WTC11 (cell line): ENCODE measurements at regions not wholly inside any gene's neighbourhood (a gene's known extent, or its start where the extent isn't known, plus 50 kb on each side); places are given as distances from the start of the nearest gene placed in this dataset.

Experiments used
- ATF2 ChIP-seq: sonication (generic); formaldehyde crosslinking; IDR thresholded peaks from 2 replicates; pipeline ENCODE4 v1.8.1; 2022; ENCODE audit warnings: low read depth, missing genetic modification reagents, borderline replicate concordance
- CREB1 ChIP-seq: sonication (generic); formaldehyde crosslinking; IDR thresholded peaks from 2 replicates; pipeline ENCODE4 v1.8.0; 2023; ENCODE audit warnings: mild to moderate bottlenecking, missing genetic modification reagents
- CREM ChIP-seq: sonication (generic); formaldehyde crosslinking; IDR thresholded peaks from 2 replicates; pipeline ENCODE4 v1.8.1; 2022; ENCODE audit warnings: mild to moderate bottlenecking, missing genetic modification reagents, moderate library complexity
- E2F4 ChIP-seq: sonication (generic); formaldehyde crosslinking; IDR thresholded peaks from 2 replicates; pipeline ENCODE4 v1.8.1; 2022; ENCODE audit warnings: low read depth, mild to moderate bottlenecking, moderate library complexity, missing genetic modification reagents, borderline replicate concordance
- FOXJ3 ChIP-seq: sonication (generic); formaldehyde crosslinking; IDR thresholded peaks from 2 replicates; pipeline ENCODE4 v1.9.0; 2021; ENCODE audit warnings: missing genetic modification reagents, mild to moderate bottlenecking, borderline replicate concordance
- FOXP4 ChIP-seq: sonication (generic); formaldehyde crosslinking; IDR thresholded peaks from 2 replicates; pipeline ENCODE4 v1.8.0; 2022; ENCODE audit warnings: mild to moderate bottlenecking, missing genetic modification reagents
- NFE2L1 ChIP-seq: sonication (generic); formaldehyde crosslinking; IDR thresholded peaks from 2 replicates; pipeline ENCODE4 v1.8.1; 2023; ENCODE audit warnings: missing genetic modification reagents
- PREB ChIP-seq: sonication (generic); formaldehyde crosslinking; IDR thresholded peaks from 2 replicates; pipeline ENCODE4 v1.8.1; 2022; ENCODE audit warnings: mild to moderate bottlenecking, missing genetic modification reagents, moderate library complexity, borderline replicate concordance
- SP1 ChIP-seq: sonication (generic); formaldehyde crosslinking; conservative IDR thresholded peaks from 2 replicates; pipeline ENCODE4 v1.8.1; 2022; ENCODE audit warnings: missing genetic modification reagents
- ZNF232 ChIP-seq: sonication (generic); formaldehyde crosslinking; IDR thresholded peaks from 2 replicates; pipeline ENCODE4 v1.8.0; 2022; ENCODE audit warnings: mild to moderate bottlenecking, missing genetic modification reagents
- TF ChIP-seq, protein P1 (sequence below): fragments of 200-600 bp; IDR thresholded peaks from 2 replicates; pipeline ENCODE4 v1.8.0; 2022; ENCODE audit warnings: antibody characterized with exemption
- TF ChIP-seq, protein P2 (sequence below): sonication (generic); formaldehyde crosslinking; IDR thresholded peaks from 2 replicates; pipeline ENCODE4 v1.8.1; 2023; ENCODE audit warnings: mild to moderate bottlenecking, missing genetic modification reagents, moderate library complexity

DNA sequence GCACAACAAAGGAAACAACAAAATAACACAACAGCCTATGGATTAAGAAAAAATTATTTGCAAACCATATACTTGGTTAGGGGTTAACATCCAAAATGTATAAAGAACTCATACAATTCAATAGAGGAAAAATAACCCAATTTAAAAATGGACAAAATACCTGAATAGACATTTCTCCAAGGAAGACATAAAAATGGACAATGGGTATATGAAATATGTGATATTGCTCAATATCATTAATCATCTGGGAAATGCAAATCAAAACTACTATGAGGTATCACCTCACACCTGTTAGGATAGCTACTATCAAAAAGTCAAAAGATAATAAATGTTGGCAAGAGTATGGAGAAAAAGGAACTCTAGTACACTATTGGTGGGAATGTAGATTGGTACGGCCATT, 71.0 kb upstream of the THRB start:
- TF ChIP-seq CREB1 (CRISPR knock-in tag): no peak
- TF ChIP-seq, protein P1, sequence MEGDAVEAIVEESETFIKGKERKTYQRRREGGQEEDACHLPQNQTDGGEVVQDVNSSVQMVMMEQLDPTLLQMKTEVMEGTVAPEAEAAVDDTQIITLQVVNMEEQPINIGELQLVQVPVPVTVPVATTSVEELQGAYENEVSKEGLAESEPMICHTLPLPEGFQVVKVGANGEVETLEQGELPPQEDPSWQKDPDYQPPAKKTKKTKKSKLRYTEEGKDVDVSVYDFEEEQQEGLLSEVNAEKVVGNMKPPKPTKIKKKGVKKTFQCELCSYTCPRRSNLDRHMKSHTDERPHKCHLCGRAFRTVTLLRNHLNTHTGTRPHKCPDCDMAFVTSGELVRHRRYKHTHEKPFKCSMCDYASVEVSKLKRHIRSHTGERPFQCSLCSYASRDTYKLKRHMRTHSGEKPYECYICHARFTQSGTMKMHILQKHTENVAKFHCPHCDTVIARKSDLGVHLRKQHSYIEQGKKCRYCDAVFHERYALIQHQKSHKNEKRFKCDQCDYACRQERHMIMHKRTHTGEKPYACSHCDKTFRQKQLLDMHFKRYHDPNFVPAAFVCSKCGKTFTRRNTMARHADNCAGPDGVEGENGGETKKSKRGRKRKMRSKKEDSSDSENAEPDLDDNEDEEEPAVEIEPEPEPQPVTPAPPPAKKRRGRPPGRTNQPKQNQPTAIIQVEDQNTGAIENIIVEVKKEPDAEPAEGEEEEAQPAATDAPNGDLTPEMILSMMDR: no peak
- no peak for TF ChIP-seq FOXJ3 (CRISPR knock-in tag)
- no peak for TF ChIP-seq E2F4 (CRISPR knock-in tag)
- no peak for TF ChIP-seq ATF2
- TF ChIP-seq CREM (CRISPR knock-in tag): no peak
- no peak for TF ChIP-seq PREB (CRISPR knock-in tag)
- TF ChIP-seq, protein P2, sequence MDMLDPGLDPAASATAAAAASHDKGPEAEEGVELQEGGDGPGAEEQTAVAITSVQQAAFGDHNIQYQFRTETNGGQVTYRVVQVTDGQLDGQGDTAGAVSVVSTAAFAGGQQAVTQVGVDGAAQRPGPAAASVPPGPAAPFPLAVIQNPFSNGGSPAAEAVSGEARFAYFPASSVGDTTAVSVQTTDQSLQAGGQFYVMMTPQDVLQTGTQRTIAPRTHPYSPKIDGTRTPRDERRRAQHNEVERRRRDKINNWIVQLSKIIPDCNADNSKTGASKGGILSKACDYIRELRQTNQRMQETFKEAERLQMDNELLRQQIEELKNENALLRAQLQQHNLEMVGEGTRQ (CRISPR knock-in tag): no peak
- no peak for TF ChIP-seq ZNF232 (CRISPR knock-in tag)
- TF ChIP-seq NFE2L1 (CRISPR knock-in tag): no peak
- no peak for TF ChIP-seq SP1 (CRISPR knock-in tag)
- no peak for TF ChIP-seq FOXP4 (CRISPR knock-in tag)
